GM19239 (cell line): ENCODE measurements at regions not wholly inside any gene's neighbourhood (a gene's known extent, or its start where the extent isn't known, plus 50 kb on each side); places are given as distances from the start of the nearest gene placed in this dataset.
"Not testable (repeated sequence)": the region's sequence is repeated elsewhere in the genome, so short reads cannot be mapped to it uniquely, and the experiment has no call there.

ENCODE experiments used
- DNase-seq: peaks from one replicate; pipeline ENCODE4 v3.0.0; 2011; ENCODE audit warnings: low spot score; ENCODE audit not compliant: insufficient read length
- FAIRE-seq: peaks from 2 replicates; lab custom pipeline; 2011; peaks lifted over from hg19 to GRCh38; lab: Jason Lieb, UNC

GRCh38 chr2:160583146-160583535 lies 89.5 kb upstream of the RBMS1 start:
- FAIRE-seq = no peak
- no peak for DNase-seq

GRCh38 chr2:160583813-160584537 lies 90.4 kb upstream of the RBMS1 start:
- no peak for DNase-seq
- no peak for FAIRE-seq

GRCh38 chr2:160584972-160585494 lies 91.4 kb upstream of the RBMS1 start:
- FAIRE-seq = no peak
- no peak for DNase-seq

GRCh38 chr2:160590664-160591063 lies 97.1 kb upstream of the RBMS1 start:
- FAIRE-seq (no peak), DNase-seq (no peak)

- FAIRE-seq = no peak
- no peak for DNase-seq
These were observed 98.8 kb upstream of the RBMS1 start for GRCh38 chr2:160592401-160592800.

GRCh38 chr2:160592993-160593392 lies 99.4 kb upstream of the RBMS1 start:
- FAIRE-seq = no peak

GRCh38 chr2:160596441-160596840 lies 102.8 kb upstream of the RBMS1 start:
- DNase-seq = no peak
- FAIRE-seq = no peak

More at GRCh38 chr2:160592993-160593392, 99.4 kb upstream of the RBMS1 start:
- DNase-seq = no peak

GRCh38 chr2:160600437-160600836 lies 106.8 kb upstream of the RBMS1 start:
- FAIRE-seq, DNase-seq: not testable (repeated sequence)

GRCh38 chr2:160602073-160602472 lies 108.5 kb upstream of the RBMS1 start:
- no peak for FAIRE-seq
- no peak for DNase-seq

GRCh38 chr2:160603771-160604510 lies 110.3 kb upstream of the RBMS1 start:
- no peak for FAIRE-seq
- no peak for DNase-seq

- no peak for DNase-seq
- no peak for FAIRE-seq
These were observed 112.7 kb upstream of the RBMS1 start for GRCh38 chr2:160606341-160606740.

GRCh38 chr2:160608599-160608998 lies 115.0 kb upstream of the RBMS1 start:
- DNase-seq (no peak), FAIRE-seq (no peak)

GRCh38 chr2:160609346-160609745 lies 115.7 kb upstream of the RBMS1 start:
- FAIRE-seq (no peak), DNase-seq (no peak)

- FAIRE-seq (no peak), DNase-seq (no peak)
These were observed 116.4 kb upstream of the RBMS1 start for GRCh38 chr2:160610041-160610440.

GRCh38 chr2:160612266-160612856 lies 118.8 kb upstream of the RBMS1 start:
- DNase-seq (no peak), FAIRE-seq (no peak)

- DNase-seq = no peak
- no peak for FAIRE-seq
These were observed 120.0 kb upstream of the RBMS1 start for GRCh38 chr2:160613466-160614153.

GRCh38 chr2:160614391-160614790 lies 120.8 kb upstream of the RBMS1 start:
- DNase-seq (no peak), FAIRE-seq (no peak)

- FAIRE-seq (no peak), DNase-seq (no peak)
These were observed 122.1 kb upstream of the RBMS1 start for GRCh38 chr2:160615706-160616105.

GRCh38 chr2:160616149-160616548 lies 122.5 kb upstream of the RBMS1 start:
- FAIRE-seq = no peak
- DNase-seq = no peak

GRCh38 chr2:160621748-160622147 lies 128.1 kb upstream of the RBMS1 start:
- DNase-seq = no peak
- FAIRE-seq = no peak
